COLO668 (cell line): ENCODE measurements at regions not wholly inside any gene's neighbourhood (a gene's known extent, or its start where the extent isn't known, plus 50 kb on each side); places are given as distances from the start of the nearest gene placed in this dataset.

Experiments
- DNase-seq: peaks from one replicate; lab custom pipeline; 2025; ENCODE audit not compliant: unreplicated experiment; lab: John Stamatoyannopoulos, UW

DNA sequence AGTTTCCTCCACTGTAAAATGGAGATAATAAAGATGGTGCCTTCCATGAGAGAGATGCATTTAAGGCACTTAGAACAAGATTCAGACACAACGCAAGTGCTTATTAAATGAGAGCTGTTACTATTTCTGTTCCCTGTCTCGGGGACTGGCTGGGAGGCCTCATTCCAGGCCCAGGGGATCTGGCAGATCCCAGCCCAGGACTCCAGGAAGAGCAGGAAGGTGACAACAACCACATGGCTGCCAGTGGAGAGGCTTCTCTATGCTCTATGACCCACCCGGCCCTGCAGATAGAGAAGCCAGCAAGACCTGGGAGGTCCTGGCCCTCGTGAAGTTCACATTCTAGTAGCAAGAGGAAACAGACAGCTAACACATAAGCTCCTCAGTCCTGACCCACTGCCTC lies 175.5 kb downstream of the ACTL8 start:
- DNase-seq = no peak

DNA sequence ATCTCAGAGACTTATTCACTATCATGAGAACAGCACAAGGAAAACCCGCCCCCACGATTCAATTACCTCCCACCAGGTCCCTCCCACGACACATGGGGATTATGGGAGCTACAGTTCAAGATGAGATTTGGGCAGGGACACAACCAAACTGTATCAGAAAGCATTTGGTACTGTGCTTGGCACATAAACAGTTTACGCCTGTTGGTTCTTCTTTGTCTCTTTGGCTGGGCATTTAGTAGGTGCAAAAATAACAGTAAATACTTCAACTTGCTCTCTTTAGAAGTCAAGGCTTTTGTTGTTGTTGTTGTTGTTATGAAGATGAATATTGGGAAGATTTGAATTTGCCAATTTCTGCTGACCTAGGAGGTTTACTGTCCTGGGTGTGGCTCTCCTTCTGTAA lies 175.4 kb upstream of the IGSF21 start:
- DNase-seq = no peak

DNA sequence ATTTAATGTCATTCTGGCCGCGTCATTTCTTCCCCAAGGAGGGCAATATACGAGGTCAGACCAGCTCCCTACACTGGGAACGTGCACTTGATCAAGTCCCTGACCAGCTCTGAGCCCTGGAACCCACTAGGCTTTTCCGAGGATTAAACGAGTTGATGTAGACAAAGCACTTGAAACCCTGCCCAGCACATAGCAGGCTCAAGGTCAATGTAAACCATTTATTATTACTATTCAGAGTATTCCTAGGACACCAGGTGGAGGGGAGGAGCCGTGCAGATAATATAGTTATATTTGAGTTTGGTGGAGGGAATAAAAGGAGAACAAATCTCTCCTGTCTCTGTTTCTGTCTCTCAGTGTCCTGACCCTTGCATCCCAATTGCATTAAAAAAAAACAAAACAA lies 174.1 kb upstream of the IGSF21 start:
- DNase-seq = no peak

DNA sequence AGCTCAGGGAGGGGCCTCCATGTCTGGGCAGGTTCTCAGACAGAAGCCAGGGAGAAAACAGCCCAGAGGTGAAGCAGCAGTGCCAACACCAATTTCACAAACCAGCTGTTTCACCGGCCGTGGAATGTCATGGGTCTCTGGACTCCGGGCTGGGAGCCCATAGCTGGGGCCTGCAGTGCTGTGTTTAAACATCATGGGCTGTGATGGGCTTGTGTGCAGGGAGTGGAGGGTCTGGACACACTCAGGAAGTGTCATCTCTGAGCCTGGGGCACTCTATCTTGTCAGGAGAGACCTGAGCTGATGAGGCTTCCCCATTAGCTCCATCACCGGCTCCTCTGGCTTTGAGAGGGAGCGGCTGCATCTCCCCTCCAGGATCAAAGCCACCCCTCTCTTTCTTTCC lies 173.6 kb upstream of the IGSF21 start:
- no peak for DNase-seq

DNA sequence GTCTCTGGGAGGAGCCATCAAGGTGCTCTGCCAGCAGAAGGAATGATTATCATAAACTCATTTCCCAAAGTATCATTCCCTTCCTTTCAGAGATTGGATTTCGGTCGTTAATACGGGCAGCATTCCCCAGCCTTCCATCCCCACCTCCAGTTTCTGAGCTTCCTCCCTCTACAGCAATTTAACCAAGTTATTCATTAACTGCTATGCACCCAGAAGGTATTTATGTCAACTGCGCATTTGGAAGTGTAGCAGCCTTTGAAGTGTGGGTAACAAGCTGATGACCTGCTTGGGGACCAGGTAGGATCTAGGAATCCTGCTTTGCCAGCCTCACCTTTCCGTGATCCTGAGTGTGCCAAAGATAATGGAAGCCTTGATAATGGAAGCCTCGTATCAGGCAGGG lies 172.4 kb upstream of the IGSF21 start:
- DNase-seq = no peak

DNA sequence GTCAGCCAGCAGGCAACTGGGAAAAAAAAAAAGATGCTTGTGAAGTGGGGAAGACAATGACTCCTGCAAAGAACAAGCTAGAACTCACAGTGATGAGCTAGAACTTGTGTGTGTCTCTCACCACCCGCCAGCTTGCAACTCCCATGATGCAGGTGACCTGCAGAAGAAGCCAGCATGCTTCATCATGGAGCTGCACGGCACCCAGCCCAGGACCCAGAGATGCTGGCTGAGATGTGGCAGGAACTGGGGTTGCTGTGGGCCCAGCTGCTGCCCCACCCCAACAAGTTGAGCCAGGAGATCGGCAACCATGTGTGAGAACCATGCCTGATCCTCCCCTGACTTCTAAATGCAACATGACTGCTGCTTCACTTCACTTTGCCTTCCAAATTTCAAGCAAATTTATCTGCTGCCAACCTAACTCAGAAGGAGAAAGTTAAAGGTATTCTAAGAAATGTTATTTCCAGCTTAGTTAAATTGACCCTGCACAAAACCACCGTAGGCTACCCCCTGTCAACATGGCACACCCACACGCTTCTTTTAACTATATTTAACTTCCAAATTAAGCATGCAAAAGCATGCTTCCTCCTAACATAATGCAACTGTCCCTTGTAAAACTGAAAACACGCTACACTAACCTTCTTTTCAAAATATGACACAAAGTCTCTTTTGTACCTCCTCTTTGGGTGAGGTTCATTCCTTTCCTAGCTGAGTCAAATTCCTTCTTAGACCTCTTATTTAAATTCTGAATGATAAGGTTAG lies 166.0 kb upstream of the IGSF21 start:
- no peak for DNase-seq

DNA sequence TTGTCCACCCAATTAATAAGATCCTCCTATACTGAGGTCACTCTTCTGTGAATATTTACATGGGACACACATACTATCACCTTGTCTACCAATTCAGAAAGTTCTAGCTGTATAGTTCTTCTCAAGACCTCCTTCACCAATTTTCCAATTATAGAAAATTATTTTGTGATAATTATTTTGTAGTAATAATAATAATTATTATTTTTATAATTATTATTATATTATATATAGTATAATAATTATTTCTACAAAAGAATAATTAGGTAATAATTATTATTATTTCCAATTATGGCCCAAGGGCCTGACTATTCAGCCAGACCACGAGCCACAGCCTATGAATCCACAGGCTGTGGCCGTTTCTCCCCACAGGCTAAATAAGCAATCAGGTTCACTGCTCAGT lies 164.1 kb upstream of the IGSF21 start:
- no peak for DNase-seq

DNA sequence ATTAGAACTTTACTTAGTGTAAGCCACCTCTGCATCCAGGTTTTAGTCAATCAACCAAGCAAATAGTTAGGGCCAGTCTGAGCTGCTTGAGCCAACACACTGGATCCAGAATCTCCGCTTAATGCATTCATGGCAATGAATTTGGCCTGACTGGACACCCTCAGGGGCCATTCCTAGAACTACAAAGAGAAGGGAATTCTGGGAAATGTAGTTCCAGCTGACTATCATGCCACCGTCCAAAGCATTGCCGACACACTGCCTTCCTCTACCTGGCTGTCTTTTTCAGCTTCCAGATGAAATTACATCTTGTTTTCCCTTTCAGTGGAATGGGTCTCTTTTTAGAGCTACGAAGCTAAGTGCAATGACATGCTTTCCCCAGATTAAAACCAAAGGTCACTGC lies 163.0 kb upstream of the IGSF21 start:
- no peak for DNase-seq

DNA sequence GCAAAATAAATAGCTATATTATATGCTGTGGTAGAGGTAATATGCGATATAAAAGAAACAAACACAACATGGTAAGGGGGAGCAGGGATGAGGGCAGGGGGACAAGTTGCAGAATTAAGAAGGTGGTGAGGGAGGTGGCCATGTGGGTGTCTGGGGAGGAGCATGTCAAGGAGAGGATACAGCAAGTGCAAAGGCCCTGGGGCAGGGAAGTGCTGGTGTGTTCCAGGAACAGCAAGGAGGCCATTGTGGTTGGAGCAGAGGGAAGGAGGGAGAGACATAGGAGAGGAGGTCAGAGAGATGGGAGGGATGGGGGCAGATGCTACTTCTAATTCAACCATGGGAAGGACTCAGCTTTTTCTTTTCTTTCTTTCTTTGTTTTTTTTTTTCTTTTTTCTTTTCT lies 161.2 kb upstream of the IGSF21 start:
- no peak for DNase-seq

DNA sequence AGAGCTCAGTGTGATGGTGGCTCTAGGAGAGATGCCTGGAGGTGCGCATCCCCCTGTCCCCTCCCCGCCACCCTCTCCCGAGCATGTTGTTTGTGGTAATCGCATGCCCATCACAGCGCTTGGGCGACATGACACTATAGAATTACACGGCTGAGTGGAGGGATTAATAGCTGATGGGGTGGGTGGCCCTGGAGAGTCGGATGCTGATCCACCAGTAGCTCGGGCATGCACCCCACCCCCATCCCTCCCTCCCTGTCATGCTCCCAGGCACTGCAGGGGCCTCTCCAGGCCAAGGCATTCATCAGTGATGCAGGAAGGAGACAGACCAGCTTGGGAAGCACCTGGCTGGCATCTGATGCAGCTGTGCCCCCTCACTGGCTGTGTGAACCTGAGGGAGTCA lies 159.0 kb upstream of the IGSF21 start:
- no peak for DNase-seq

DNA sequence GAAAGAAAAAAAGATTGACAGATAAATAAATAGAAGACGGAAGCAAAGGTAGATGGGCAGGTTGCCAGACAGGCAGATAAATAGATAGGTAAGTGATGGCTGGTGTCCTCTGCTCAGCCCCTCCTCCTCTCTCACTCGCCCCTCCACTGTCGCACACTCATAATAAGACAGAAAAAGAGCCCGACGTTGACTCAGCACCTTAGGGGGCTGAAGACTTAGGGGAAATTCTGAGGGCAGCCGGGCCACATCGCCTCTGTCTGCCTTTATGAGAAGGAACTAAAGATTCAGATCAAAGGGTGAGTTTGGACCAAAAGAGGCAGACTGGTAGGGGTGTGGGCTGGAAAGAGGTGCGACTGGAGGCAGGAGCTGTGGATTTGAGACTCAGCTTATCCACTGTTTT lies 158.1 kb upstream of the IGSF21 start:
- no peak for DNase-seq

DNA sequence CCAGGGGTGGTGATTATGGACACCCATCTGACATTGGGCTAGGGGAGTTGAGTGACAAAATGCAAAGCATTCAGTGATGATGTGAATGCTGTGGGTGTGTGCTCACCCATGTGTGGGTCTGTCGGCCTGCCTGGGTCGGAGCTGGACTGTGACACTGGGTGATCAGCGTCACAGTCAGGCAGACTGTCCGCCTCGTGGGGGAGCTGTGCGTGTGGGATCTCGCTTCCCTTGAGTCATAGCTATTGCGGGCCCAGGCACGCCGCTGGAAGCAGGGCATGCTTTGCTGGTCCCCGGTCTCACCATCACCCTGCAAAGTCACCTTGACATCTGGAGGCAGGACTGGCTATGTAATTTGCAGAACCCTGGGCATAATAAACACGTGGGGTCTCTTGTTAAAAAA lies 156.9 kb upstream of the IGSF21 start:
- no peak for DNase-seq

DNA sequence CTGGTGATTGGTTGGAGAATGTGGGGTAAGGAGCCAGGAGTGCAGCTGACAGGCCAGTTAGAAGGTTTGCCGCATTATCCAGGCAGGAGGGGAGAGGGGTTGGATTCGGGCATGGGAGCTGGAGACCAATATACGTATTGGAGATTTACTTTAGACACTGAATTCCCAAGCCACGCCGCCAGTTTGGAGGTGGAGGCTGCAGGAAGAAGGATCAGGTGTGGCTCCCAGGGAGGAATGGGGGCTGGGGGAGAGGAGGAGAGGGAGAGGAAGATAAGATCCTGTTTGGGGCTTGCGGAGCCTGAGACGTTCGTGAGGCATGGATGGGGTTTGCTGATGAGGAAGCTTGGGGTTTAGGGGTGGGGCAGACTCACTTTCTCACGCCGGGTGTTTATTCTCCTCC lies 155.1 kb upstream of the IGSF21 start:
- no peak for DNase-seq

DNA sequence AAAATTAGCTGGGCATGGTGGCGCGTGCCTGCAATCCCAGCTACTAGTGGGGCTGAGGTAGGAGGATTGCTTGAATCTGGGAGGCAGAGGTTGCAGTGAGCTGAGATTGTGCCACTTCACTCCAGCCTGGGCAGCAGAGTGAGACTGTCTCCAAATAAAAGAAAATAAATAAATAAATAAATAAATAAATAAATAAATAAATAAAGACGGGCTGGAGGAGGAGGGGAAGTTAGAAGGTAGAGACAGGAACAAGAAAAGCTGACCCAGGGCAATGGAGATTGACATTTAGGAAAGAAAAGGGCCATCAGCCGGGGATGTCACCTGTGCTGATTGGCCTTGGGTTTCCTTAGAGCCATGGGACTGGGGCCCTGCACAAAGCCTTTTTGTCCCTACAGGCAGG lies 153.7 kb upstream of the IGSF21 start:
- DNase-seq = no peak

DNA sequence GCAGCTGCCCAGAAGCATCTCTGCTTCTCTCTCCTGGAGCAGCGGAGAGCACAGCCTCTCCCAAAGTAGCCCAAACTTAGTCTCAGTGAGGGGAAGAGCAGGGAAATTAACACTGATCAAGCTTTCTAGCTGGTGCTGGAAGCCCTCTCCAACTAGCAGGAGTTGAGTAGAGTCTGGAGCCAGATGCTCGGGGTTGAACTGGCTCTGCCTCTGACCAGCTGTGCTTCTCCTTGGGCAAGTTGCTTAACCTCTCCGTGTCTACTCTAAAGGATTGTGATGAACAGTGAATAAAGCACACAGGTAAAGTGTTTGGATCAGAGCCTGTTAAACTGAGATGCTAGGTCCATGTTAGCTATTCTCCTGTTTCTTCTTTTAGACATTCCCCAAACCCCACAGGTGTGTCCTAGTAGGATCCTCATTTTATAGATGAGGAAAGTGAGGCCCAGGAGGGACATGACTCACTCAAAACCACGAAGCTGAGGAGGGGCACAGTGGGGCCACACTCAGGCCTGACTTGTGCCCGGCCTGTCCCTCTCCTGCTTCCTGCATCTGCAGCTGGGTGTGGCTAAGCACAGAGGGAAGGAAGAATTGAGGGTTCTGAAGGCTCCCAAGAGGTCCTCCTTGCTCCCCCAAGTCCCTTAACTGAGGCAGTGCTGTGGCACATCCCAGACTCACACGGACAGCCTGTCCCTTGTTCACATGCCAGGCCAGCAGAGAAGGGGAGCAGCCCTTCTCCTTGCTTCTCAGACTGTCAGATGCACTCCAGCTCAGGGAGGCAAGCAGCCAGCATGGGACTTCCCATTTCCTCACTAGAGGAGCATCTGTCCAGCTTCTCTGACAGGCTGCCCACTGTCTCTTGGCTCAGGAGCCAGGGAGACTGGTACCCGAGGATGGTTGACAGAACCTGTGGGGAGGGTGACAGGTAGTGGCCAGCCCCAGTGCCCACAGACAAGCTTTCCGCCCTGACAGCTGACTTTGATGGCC lies 152.0 kb upstream of the IGSF21 start:
- DNase-seq = no peak

DNA sequence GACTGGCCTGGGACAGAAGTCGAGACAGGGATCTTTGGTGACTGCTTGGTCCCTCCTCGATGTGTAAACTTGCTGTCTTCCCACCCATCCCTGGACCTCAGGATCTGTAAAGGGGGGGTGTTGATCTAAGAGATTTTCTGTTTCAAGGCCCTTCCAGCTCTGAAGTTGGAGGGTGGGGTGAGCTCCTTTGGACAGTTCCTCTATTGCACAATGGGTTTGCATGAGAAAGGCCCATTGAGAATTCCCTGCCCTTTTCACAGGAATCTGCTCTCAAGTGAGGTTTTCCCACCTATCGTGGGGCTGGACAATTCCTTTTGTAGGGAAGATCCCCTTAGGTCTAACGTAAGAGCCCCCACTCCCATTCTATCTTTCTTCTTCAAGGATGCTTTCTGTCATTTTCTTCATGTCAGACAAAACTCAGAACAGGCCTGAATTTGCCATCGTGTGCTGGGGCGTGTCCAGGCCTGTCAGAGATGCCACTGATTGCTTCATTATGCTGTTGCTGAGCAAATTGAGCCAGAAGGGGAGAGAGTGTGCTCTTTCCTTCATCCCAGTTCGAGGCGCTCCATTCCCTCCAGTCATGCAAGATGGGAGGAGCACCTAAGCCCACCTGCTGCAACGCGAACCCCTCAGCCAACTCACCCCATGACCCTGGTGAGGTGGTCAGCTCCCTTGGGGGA lies 149.9 kb upstream of the IGSF21 start:
- no peak for DNase-seq

DNA sequence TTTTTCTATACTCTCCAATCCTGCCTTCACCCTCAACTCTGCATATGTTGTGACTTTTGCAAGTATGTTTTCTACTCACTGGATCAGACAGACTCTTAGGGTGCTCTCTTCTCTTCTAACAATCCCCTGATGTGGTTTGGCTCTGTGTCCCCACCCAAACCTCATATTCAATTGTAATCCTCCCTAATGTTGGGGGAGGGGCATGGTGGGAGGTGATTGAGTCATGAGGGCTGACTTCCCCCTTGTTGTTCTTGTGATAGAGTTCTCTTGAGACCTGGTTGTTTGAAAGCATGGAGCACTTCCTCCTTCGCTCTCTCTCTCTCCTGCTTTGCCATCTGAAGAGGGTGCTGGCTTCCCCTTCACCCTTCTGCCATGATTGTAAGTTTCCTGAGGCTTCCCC lies 148.9 kb upstream of the IGSF21 start:
- no peak for DNase-seq

DNA sequence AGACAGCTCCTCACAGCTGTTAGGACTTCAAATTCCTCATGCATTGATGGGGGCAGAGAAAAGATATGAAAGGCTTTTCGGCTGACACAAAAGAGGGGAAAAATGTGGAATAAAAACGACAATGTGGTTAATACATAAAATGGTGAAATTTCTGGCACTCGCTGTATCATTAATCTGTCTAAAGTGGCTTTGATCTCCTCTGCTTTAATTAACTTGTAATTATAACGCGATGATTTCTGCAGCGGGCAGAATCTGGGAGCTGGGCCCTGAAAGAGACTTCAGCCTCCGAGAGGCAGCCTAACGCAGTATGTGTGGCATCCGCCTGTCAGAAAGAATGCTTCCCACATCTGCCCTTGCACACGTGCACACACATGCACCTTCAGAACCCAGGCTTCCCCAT lies 144.1 kb upstream of the IGSF21 start:
- DNase-seq = no peak

DNA sequence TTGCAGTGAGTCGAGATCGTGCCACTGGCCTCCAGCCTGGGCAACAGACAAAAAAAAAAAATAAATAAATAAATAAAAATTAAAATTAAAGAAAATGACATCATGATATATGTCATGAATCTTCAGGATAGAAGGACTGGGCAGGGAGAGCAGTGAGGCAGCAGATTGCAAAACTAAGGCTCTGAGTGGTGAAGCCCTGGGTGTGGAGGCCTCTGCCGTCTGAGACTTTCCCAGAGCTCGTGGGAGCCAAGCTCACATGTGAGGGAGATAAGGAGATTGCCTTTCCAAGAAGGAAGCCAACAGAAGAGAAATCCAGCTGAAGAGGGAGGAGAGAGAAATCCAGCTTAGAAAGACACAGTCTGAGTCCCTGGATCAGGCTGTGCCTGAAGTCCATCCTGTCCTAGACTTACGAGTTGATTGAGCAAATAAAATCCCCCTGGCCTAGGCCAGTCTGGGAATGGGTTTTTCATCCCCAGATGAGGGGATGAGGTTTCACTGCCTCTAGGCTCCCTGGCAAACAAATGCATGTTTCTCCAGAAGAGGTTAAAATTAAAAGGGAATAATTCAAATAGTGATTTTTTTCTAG lies 142.0 kb upstream of the IGSF21 start:
- no peak for DNase-seq

DNA sequence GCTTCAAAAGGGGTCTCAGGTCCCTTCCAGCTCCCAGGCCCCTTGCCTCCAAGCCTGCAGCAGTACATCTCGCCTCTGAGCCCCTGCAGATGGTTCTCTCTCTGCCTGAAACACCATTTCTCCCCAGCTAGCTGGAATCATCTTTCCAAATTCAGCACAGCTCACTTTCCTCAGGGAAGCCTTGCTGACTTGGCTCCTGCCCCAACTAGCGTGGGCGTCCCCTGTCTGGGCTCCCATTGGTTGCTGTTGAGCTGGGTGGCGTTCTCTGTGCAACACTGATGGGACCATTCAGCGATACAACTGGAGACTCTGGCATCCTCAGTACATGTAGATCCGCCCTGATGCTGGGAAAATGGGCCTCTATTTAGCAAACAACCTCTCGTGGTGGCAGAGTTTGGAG lies 141.3 kb upstream of the IGSF21 start:
- DNase-seq = no peak

DNA sequence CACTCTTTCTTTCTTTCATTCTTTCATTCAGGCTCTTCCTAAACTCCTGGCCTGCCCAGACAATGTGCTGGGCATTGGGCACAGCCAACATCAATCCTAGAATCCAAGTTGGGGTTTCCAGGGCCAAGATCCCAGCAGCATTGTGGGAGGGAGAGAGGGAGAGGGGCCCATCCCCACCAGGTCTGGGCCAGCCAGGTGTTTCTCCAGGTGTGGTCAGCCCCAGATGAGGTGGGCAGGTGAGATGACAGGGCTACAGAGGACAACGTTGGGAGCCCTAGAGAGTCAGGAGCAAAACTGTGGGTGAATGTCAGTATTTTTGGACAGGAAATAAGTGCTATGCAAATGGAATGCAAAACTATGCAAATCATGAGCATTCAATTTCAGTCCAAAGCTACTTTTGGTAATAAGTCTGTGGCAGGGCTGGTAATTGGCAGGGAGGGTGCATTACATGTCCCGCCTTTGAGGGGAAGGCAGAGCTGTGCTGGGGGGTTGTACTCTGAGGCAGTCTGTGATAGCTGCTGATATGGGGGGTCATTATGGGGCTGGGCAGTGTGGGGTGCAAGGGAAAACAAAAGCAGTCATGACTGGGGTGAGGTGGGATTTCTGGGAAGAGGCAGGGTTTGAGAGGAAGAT lies 139.9 kb upstream of the IGSF21 start:
- no peak for DNase-seq
